ENCODE measurements at regions not wholly inside any gene's neighbourhood (a gene's known extent, or its start where the extent isn't known, plus 50 kb on each side); places are given as distances from the start of the nearest gene placed in this dataset.

GRCh38 chr1:87588495-87588894 lies 259.8 kb downstream of the LMO4 start:
- TF ChIP-seq CTCF (IDR thresholded peaks at IDR 0.05; ENCODE audit: unreplicated experiment in 3 of 3), result no peak
- no peaks in the 10 kb centered on the region for H3K9me3 Mint-ChIP-seq
- H3K4me3 Mint-ChIP-seq, result no peak overlapping the region
- H3K36me3 Mint-ChIP-seq (ENCODE audit: low read depth), result no peaks in the 10 kb centered on the region
- peaks cover 21% of the 10 kb centered on the region for H3K4me1 Mint-ChIP-seq
- H3K27me3 Mint-ChIP-seq (ENCODE audit: low read depth), result no peaks in the 10 kb centered on the region
- H3K27ac Mint-ChIP-seq, result peak overlapping the region in 2 of 3 experiments; percentile 22 to 76

- no peaks in the 10 kb centered on the region for H3K9me3 Mint-ChIP-seq
These were observed 262.8 kb downstream of the LMO4 start for GRCh38 chr1:87591492-87591891.

GRCh38 chr1:87592156-87592555 lies 263.5 kb downstream of the LMO4 start:
- H3K4me1 Mint-ChIP-seq, result peaks cover 11% of the 10 kb centered on the region
- no peaks in the 10 kb centered on the region for H3K36me3 Mint-ChIP-seq (ENCODE audit: low read depth)
- no peak overlapping the region for H3K4me3 Mint-ChIP-seq
- H3K9me3 Mint-ChIP-seq, result no peaks in the 10 kb centered on the region
- H3K27me3 Mint-ChIP-seq (ENCODE audit: low read depth), result no peaks in the 10 kb centered on the region
- TF ChIP-seq CTCF (IDR thresholded peaks at IDR 0.05; ENCODE audit: unreplicated experiment in 3 of 3), result no peak
- H3K27ac Mint-ChIP-seq, result no peak overlapping the region

More at GRCh38 chr1:87591492-87591891, 262.8 kb downstream of the LMO4 start:
- no peak for TF ChIP-seq CTCF (IDR thresholded peaks at IDR 0.05; ENCODE audit: unreplicated experiment in 3 of 3)
- Mint-ChIP-seq H3K4me3 (no peak overlapping the region), H3K36me3 (ENCODE audit: low read depth) (no peaks in the 10 kb centered on the region), H3K4me1 (peaks cover 11% of the 10 kb centered on the region), H3K27ac (no peak overlapping the region), H3K27me3 (ENCODE audit: low read depth) (no peaks in the 10 kb centered on the region)

GRCh38 chr1:87594736-87595383 lies 266.2 kb downstream of the LMO4 start:
- TF ChIP-seq CTCF (IDR thresholded peaks at IDR 0.05; ENCODE audit: unreplicated experiment in 3 of 3), result no peak
- Mint-ChIP-seq H3K9me3 (no peaks in the 10 kb centered on the region), H3K27ac (peak overlapping the region in 2 of 3 experiments; percentile 41 to 46), H3K4me1 (peaks cover 21% of the 10 kb centered on the region), H3K36me3 (ENCODE audit: low read depth) (no peaks in the 10 kb centered on the region), H3K27me3 (ENCODE audit: low read depth) (no peaks in the 10 kb centered on the region), H3K4me3 (no peak overlapping the region)

- Mint-ChIP-seq H3K4me3 (no peak overlapping the region), H3K36me3 (ENCODE audit: low read depth) (no peaks in the 10 kb centered on the region), H3K27me3 (ENCODE audit: low read depth) (no peaks in the 10 kb centered on the region), H3K4me1 (peaks cover 27% of the 10 kb centered on the region), H3K27ac (peak overlapping the region in 2 of 3 experiments; percentile 41 to 46), H3K9me3 (no peaks in the 10 kb centered on the region)
- TF ChIP-seq CTCF (IDR thresholded peaks at IDR 0.05; ENCODE audit: unreplicated experiment in 3 of 3), result no peak
These were observed 266.7 kb downstream of the LMO4 start for GRCh38 chr1:87595384-87595781.

- Mint-ChIP-seq H3K27me3 (ENCODE audit: low read depth) (no peaks in the 10 kb centered on the region), H3K36me3 (ENCODE audit: low read depth) (no peaks in the 10 kb centered on the region), H3K4me1 (peaks cover 39% of the 10 kb centered on the region), H3K4me3 (no peak overlapping the region), H3K9me3 (no peaks in the 10 kb centered on the region), H3K27ac (peak overlapping the region in 2 of 3 experiments; percentile 23 to 48)
- peak in 2 of 3 experiments; percentile 21 to 30 for TF ChIP-seq CTCF (IDR thresholded peaks at IDR 0.05; ENCODE audit: unreplicated experiment in 3 of 3)
These were observed 269.7 kb downstream of the LMO4 start for GRCh38 chr1:87598429-87598828.

Data from nephron (organoid).